IMR-90 (cell line): ENCODE measurements at regions not wholly inside any gene's neighbourhood (a gene's known extent, or its start where the extent isn't known, plus 50 kb on each side); places are given as distances from the start of the nearest gene placed in this dataset.

Experiments
- ATAC-seq: fragments of 200-7000 bp; cut with Tn5 transposase; 2 replicates; pipeline ENCODE4 v1.9.1; 2020; ENCODE audit warnings: low read depth, mild to moderate bottlenecking, moderate library complexity
- BruUV-seq: library from RNA; stranded (reverse); fragments of 400-500 nt; replicated peaks from 2 replicates; lab custom pipeline; 2021; lab: Mats Ljungman, UMichigan
- CTCF ChIA-PET: fragments of 300-600 bp; formaldehyde crosslinking; extraction: SDS; loops from one replicate; lab custom pipeline; 2021; ENCODE audit warnings: antibody characterized with exemption; lab: Yijun Ruan, JAX
- POLR2A ChIA-PET: fragments of 300-600 bp; sonication (Branson Sonifier 250); formaldehyde crosslinking; loops from one replicate; lab custom pipeline; 2022; ENCODE audit warnings: antibody characterized with exemption; ENCODE audit not compliant: unreplicated experiment; lab: Charles Lee
- DNase-seq: peaks from one replicate; pipeline ENCODE4 v3.0.0; 2013
- H2AFZ ChIP-seq: replicated peaks from 2 replicates; pipeline ENCODE3; 2013; ENCODE audit warnings: low read length, mild to moderate bottlenecking; ENCODE audit not compliant: poor library complexity
- H2AK5ac ChIP-seq: 2 replicates; pipeline ENCODE4 v1.6.1; 2013; ENCODE audit warnings: low read depth, low read length, inconsistent platforms
- H2AK9ac ChIP-seq: replicated peaks from 2 replicates; pipeline ENCODE3; 2013; ENCODE audit warnings: mild to moderate bottlenecking, low read depth, low read length, moderate library complexity; ENCODE audit not compliant: poor library complexity
- H2BK120ac ChIP-seq: 2 replicates; pipeline ENCODE4 v1.6.1; 2013; ENCODE audit warnings: low read depth, low read length, inconsistent platforms
- H2BK15ac ChIP-seq: 3 replicates; pipeline ENCODE4 v1.6.1; 2013; ENCODE audit warnings: low read depth, low read length, inconsistent platforms
- H2BK20ac ChIP-seq: 2 replicates; pipeline ENCODE4 v1.6.1; 2013; ENCODE audit warnings: low read depth, mild to moderate bottlenecking, inconsistent platforms, low read length, moderate library complexity
- H2BK5ac ChIP-seq: 2 replicates; pipeline ENCODE4 v1.6.1; 2013; ENCODE audit warnings: mild to moderate bottlenecking, low read depth, low read length, inconsistent platforms; ENCODE audit not compliant: poor library complexity, severe bottlenecking
- H3K14ac ChIP-seq: replicated peaks from 2 replicates; pipeline ENCODE4 v1.6.1; 2013; ENCODE audit warnings: low read depth, low read length, inconsistent platforms
- H3K18ac ChIP-seq: 2 replicates; pipeline ENCODE4 v1.6.1; 2013; ENCODE audit warnings: low read depth, low read length, control low read depth
- H3K23ac ChIP-seq: 2 replicates; pipeline ENCODE4 v1.6.1; 2013; ENCODE audit warnings: low read depth, low read length, inconsistent platforms
- H3K27ac ChIP-seq: 2 replicates; pipeline ENCODE4 v1.5.1; 2013; ENCODE audit warnings: mild to moderate bottlenecking, control low read depth, low read length; ENCODE audit not compliant: insufficient read depth
- H3K27me3 ChIP-seq: 2 replicates; pipeline ENCODE4 v1.6.1; 2013; ENCODE audit warnings: low read length; ENCODE audit not compliant: control insufficient read depth, insufficient read depth
- H3K36me3 ChIP-seq: 2 replicates; pipeline ENCODE4 v1.6.1; 2013; ENCODE audit warnings: low read length, mixed read lengths; ENCODE audit not compliant: control insufficient read depth, insufficient read depth
- H3K4ac ChIP-seq: 2 replicates; pipeline ENCODE4 v1.6.1; 2013; ENCODE audit warnings: low read depth, low read length, inconsistent platforms
- H3K4me1 ChIP-seq: 2 replicates; pipeline ENCODE4 v1.6.1; 2013; ENCODE audit warnings: low read length, mixed read lengths; ENCODE audit not compliant: control insufficient read depth, insufficient read depth
- H3K4me2 ChIP-seq: 2 replicates; pipeline ENCODE4 v1.6.1; 2013; ENCODE audit warnings: low read depth, mild to moderate bottlenecking, control low read depth, low read length, moderate library complexity
- H3K4me3 ChIP-seq: 2 replicates; pipeline ENCODE4 v1.5.1; 2013; ENCODE audit warnings: low read depth, mild to moderate bottlenecking, control low read depth, low read length, moderate library complexity; ENCODE audit not compliant: insufficient read depth
- H3K56ac ChIP-seq: 2 replicates; pipeline ENCODE4 v1.6.1; 2013; ENCODE audit warnings: low read length, inconsistent platforms; ENCODE audit not compliant: insufficient read depth; ENCODE audit errors: extremely low read depth
- H3K79me1 ChIP-seq, 2 experiments: 2 replicates each; pipeline ENCODE4 v1.6.1; 2013; ENCODE audit warnings: low read length in 2 of 2, inconsistent platforms in 1 of 2, low read depth in 1 of 2
- H3K9ac ChIP-seq: 2 replicates; pipeline ENCODE4 v1.6.1; 2013; ENCODE audit warnings: low read depth, low read length, control low read depth
- H3K9me1 ChIP-seq: 2 replicates; pipeline ENCODE4 v1.6.1; 2013; ENCODE audit warnings: low read length, inconsistent platforms; ENCODE audit not compliant: insufficient read depth
- H3K9me3 ChIP-seq: 2 replicates; pipeline ENCODE4 v1.6.1; 2013; ENCODE audit warnings: low read length; ENCODE audit not compliant: control insufficient read depth, insufficient read depth
- H4K20me1 ChIP-seq: 2 replicates; pipeline ENCODE4 v1.6.1; 2013; ENCODE audit warnings: low read length, inconsistent platforms; ENCODE audit not compliant: insufficient read depth
- H4K5ac ChIP-seq: 2 replicates; pipeline ENCODE4 v1.6.1; 2013; ENCODE audit warnings: mild to moderate bottlenecking, low read depth, low read length, control low read depth
- H4K8ac ChIP-seq, 2 experiments: 2 replicates each; pipeline ENCODE4 v1.6.1; 2013; ENCODE audit warnings: low read depth in 2 of 2, low read length in 2 of 2, control low read depth in 1 of 2, inconsistent platforms in 1 of 2
- H4K91ac ChIP-seq: 2 replicates; pipeline ENCODE4 v1.6.1; 2013; ENCODE audit warnings: low read depth, low read length, inconsistent platforms; ENCODE audit not compliant: insufficient read depth
- BHLHE40 ChIP-seq: fragments of 150-350 bp; IDR thresholded peaks from 2 replicates; pipeline ENCODE4 v1.6.1; 2016; ENCODE audit warnings: mild to moderate bottlenecking, low read depth, low read length
- CEBPB ChIP-seq: IDR thresholded peaks from 2 replicates; pipeline ENCODE4 v1.6.1; 2012; ENCODE audit warnings: low read depth, low read length, improper control_type of control experiment
- CHD1 ChIP-seq: IDR thresholded peaks from 2 replicates; pipeline ENCODE4 v1.6.1; 2012; ENCODE audit warnings: low read depth, low read length, improper control_type of control experiment
- CTCF ChIP-seq: conservative IDR thresholded peaks from 2 replicates; pipeline ENCODE4 v1.5.1; 2012; ENCODE audit warnings: mild to moderate bottlenecking, low read depth, low read length, improper control_type of control experiment
- ELK1 ChIP-seq: fragments of 150-350 bp; IDR thresholded peaks from 2 replicates; pipeline ENCODE4 v1.6.1; 2016; ENCODE audit warnings: low read depth, mild to moderate bottlenecking, low read length, moderate library complexity, borderline replicate concordance
- FOS ChIP-seq: fragments of 150-350 bp; IDR thresholded peaks from 2 replicates; pipeline ENCODE4 v1.6.1; 2016; ENCODE audit warnings: low read depth, low read length
- MAFK ChIP-seq: IDR thresholded peaks from 2 replicates; pipeline ENCODE4 v1.6.1; 2012; ENCODE audit warnings: low read depth, low read length, improper control_type of control experiment
- MAZ ChIP-seq: IDR thresholded peaks from 2 replicates; pipeline ENCODE4 v1.6.1; 2012; ENCODE audit warnings: low read depth, mild to moderate bottlenecking, low read length, improper control_type of control experiment, moderate library complexity, borderline replicate concordance
- MXI1 ChIP-seq: IDR thresholded peaks from 2 replicates; pipeline ENCODE4 v1.6.1; 2012; ENCODE audit warnings: low read depth, mild to moderate bottlenecking, low read length, moderate library complexity, borderline replicate concordance
- NFE2L2 ChIP-seq: fragments of 150-350 bp; IDR thresholded peaks from 2 replicates; pipeline ENCODE4 v1.6.1; 2016; ENCODE audit warnings: low read depth, mild to moderate bottlenecking, low read length
- POLR2A ChIP-seq: IDR thresholded peaks from 2 replicates; pipeline ENCODE4 v1.6.1; 2012; ENCODE audit warnings: mild to moderate bottlenecking, low read depth, low read length
- RAD21 ChIP-seq: IDR thresholded peaks from 2 replicates; pipeline ENCODE4 v1.6.1; 2012; ENCODE audit warnings: low read length, improper control_type of control experiment
- RCOR1 ChIP-seq: IDR thresholded peaks from 2 replicates; pipeline ENCODE4 v1.6.1; 2012; ENCODE audit warnings: mild to moderate bottlenecking, low read length, improper control_type of control experiment; ENCODE audit not compliant: insufficient replicate concordance
- RFX5 ChIP-seq: IDR thresholded peaks from 2 replicates; pipeline ENCODE4 v1.8.0; 2012; ENCODE audit warnings: low read depth, mild to moderate bottlenecking, low read length, moderate library complexity
- SMC3 ChIP-seq: fragments of 150-350 bp; IDR thresholded peaks from 2 replicates; pipeline ENCODE4 v1.6.1; 2016; ENCODE audit warnings: low read depth, mild to moderate bottlenecking, antibody characterized with exemption, low read length, moderate library complexity
- USF2 ChIP-seq: fragments of 150-350 bp; IDR thresholded peaks from 2 replicates; pipeline ENCODE4 v1.6.1; 2017; ENCODE audit warnings: mild to moderate bottlenecking, antibody characterized with exemption, low read length, low read depth
- WGBS, 2 experiments: methylation state at CpG; one replicate each; pipeline versions ENCODE4 v1.1.5 to v1.1.7; 2013; ENCODE audit warnings: missing lambda C conversion rate in 2 of 2; ENCODE audit not compliant: insufficient read length in 1 of 2; ENCODE audit errors: extremely low coverage in 2 of 2; 5-methylcytosine and 5-hydroxymethylcytosine counted together
- dilution Hi-C: fragments of 300-500 bp; cut with HindIII; formaldehyde crosslinking; loops from one replicate; pipeline ENCODE4 v1.14.3; 2018; ENCODE audit warnings: low sequenced_read_pairs; ENCODE audit not compliant: unreplicated experiment
- in situ Hi-C: fragments of 300-500 bp; cut with MboI; formaldehyde crosslinking; loops from 3 replicates; pipeline ENCODE4 v1.14.3; 2019; ENCODE audit warnings: low sequenced_read_pairs, inconsistent platforms, mixed read lengths
- intact Hi-C: fragments of 100-400 bp; cut with micrococcal nuclease; formaldehyde crosslinking; loops from 2 replicates; pipeline ENCODE4 v1.10.0; 2022

GRCh38 chr3:17936736-17937480, 194.5 kb upstream of the TBC1D5 start:
- Histone ChIP-seq H4K8ac (no peak overlapping the region), H3K79me1 (no peaks in the 10 kb centered on the region), H3K4me2 (no peak overlapping the region), H3K4ac (no peak overlapping the region), H2AK5ac (no peak overlapping the region), H2AK9ac (no peak overlapping the region), H4K91ac (no peak overlapping the region), H4K20me1 (no peaks in the 10 kb centered on the region), H3K23ac (no peak overlapping the region), H3K9ac (no peak overlapping the region), H3K4me1 (no peaks in the 10 kb centered on the region), H3K27ac (no peak overlapping the region), H3K18ac (no peak overlapping the region), H2BK5ac (no peak overlapping the region), H3K36me3 (no peaks in the 10 kb centered on the region), H2BK20ac (no peak overlapping the region), H3K56ac (no peak overlapping the region), H2BK15ac (no peak overlapping the region), H3K4me3 (no peak overlapping the region), H3K9me3 (no peaks in the 10 kb centered on the region), H2AFZ (no peak overlapping the region), H4K5ac (no peak overlapping the region), H3K14ac (no peak overlapping the region), H2BK120ac (no peak overlapping the region), H3K9me1 (no peaks in the 10 kb centered on the region), H3K27me3 (no peaks in the 10 kb centered on the region)
- intact Hi-C loops (no loop called here), dilution Hi-C loops (no loop called here), in situ Hi-C loops (no loop called here)
- DNase-seq (no peak), ATAC-seq (no peak)
- CTCF ChIA-PET: interaction anchor here (1.1 kb wide), 1 partner anchor 96 kb away, joined by 3 read pairs; no protein-coding TSS in a partner anchor
- POLR2A ChIA-PET: no interaction called here
- BruUV-seq: no TSS peak
- no peak for TF ChIP-seq BHLHE40
- no peak for TF ChIP-seq CTCF
- TF ChIP-seq CHD1: no peak
- TF ChIP-seq MXI1: no peak
- no peak for TF ChIP-seq MAZ
- TF ChIP-seq FOS: no peak
- no peak for TF ChIP-seq NFE2L2
- TF ChIP-seq RAD21: no peak
- TF ChIP-seq MAFK: no peak
- TF ChIP-seq ELK1: no peak
- no peak for TF ChIP-seq RFX5
- TF ChIP-seq POLR2A: no peak
- TF ChIP-seq CEBPB: no peak
- TF ChIP-seq RCOR1: no peak
- no peak for TF ChIP-seq SMC3
- no peak for TF ChIP-seq USF2
- no CpG with 5 or more reads among the region's 6 CpGs for WGBS, 2 experiments
